SU-DHL-6 (cell line): ENCODE measurements at regions not wholly inside any gene's neighbourhood (a gene's known extent, or its start where the extent isn't known, plus 50 kb on each side); places are given as distances from the start of the nearest gene placed in this dataset.

Experiments
- H2AFZ ChIP-seq: fragments of 200-600 bp; sonication (generic); 2 replicates; pipeline ENCODE4 v1.6.1; 2014; ENCODE audit warnings: low read depth, mild to moderate bottlenecking, moderate library complexity, mixed read lengths, antibody characterized with exemption, low read length; ENCODE audit not compliant: severe bottlenecking
- H3F3A ChIP-seq: fragments of 200-600 bp; shearing (Covaris generic); 2 replicates; pipeline ENCODE4 v1.6.0; 2016; ENCODE audit warnings: antibody characterized with exemption, mild to moderate bottlenecking; ENCODE audit not compliant: insufficient read depth
- H3K27ac ChIP-seq: fragments of 200-600 bp; sonication (generic); 2 replicates; pipeline ENCODE4 v1.5.1; 2016; ENCODE audit warnings: low read depth, mild to moderate bottlenecking, low read length, moderate library complexity, mixed read lengths
- H3K27me3 ChIP-seq: fragments of 200-600 bp; sonication (generic), shearing (Covaris generic); 2 replicates; pipeline ENCODE4 v1.6.0; 2014; ENCODE audit warnings: mild to moderate bottlenecking, low read length
- H3K36me3 ChIP-seq: fragments of 200-600 bp; sonication (generic); 2 replicates; pipeline ENCODE4 v1.6.1; 2014; ENCODE audit warnings: mild to moderate bottlenecking, low read length, mixed read lengths
- H3K4me2 ChIP-seq: fragments of 300-600, 200-600 bp; shearing (Covaris generic), sonication (generic); 2 replicates; pipeline ENCODE4 v1.6.0; 2014; ENCODE audit warnings: low read length, low read depth, mild to moderate bottlenecking; ENCODE audit not compliant: poor library complexity, severe bottlenecking
- H3K4me3 ChIP-seq: fragments of 200-600 bp; sonication (generic); 2 replicates; pipeline ENCODE4 v1.5.1; 2014; ENCODE audit warnings: antibody characterized with exemption, low read length, mild to moderate bottlenecking, mixed read lengths; ENCODE audit not compliant: insufficient read depth, poor library complexity, severe bottlenecking
- H3K79me2 ChIP-seq: fragments of 200-600 bp; sonication (generic); 2 replicates; pipeline ENCODE4 v1.6.1; 2014; ENCODE audit warnings: mild to moderate bottlenecking, low read length, moderate library complexity; ENCODE audit not compliant: insufficient read depth
- H3K9ac ChIP-seq: fragments of 200-600 bp; sonication (generic); 2 replicates; pipeline ENCODE4 v1.7.0; 2014; ENCODE audit warnings: mild to moderate bottlenecking, low read length
- H3K9me2 ChIP-seq: fragments of 200-600 bp; sonication (generic); replicated peaks from 2 replicates; pipeline ENCODE4 v1.6.1; 2014; ENCODE audit warnings: low read length; ENCODE audit not compliant: insufficient read depth
- H3K9me3 ChIP-seq: fragments of 200-600 bp; sonication (generic); 2 replicates; pipeline ENCODE4 v1.6.1; 2014; ENCODE audit warnings: low read length, mixed read lengths; ENCODE audit not compliant: insufficient read depth
- H4K20me1 ChIP-seq: fragments of 200-600 bp; sonication (generic); 2 replicates; pipeline ENCODE4 v1.6.1; 2014; ENCODE audit warnings: low read depth, mild to moderate bottlenecking, antibody characterized with exemption, low read length, moderate library complexity, mixed read lengths
- CTCF ChIP-seq: fragments of 200-600 bp; sonication (generic); IDR thresholded peaks from one replicate; pipeline ENCODE4 v1.5.1; 2017; ENCODE audit warnings: antibody characterized with exemption, mild to moderate bottlenecking, low read length, moderate library complexity; ENCODE audit not compliant: insufficient read depth, poor library complexity, severe bottlenecking
- EZH2phosphoT487 ChIP-seq: fragments of 200-600 bp; sonication (generic), shearing (Covaris generic); conservative IDR thresholded peaks from 2 replicates; pipeline ENCODE4 v1.6.1; 2018; ENCODE audit warnings: mild to moderate bottlenecking, antibody characterized with exemption, low read length, moderate library complexity, mixed read lengths

DNA sequence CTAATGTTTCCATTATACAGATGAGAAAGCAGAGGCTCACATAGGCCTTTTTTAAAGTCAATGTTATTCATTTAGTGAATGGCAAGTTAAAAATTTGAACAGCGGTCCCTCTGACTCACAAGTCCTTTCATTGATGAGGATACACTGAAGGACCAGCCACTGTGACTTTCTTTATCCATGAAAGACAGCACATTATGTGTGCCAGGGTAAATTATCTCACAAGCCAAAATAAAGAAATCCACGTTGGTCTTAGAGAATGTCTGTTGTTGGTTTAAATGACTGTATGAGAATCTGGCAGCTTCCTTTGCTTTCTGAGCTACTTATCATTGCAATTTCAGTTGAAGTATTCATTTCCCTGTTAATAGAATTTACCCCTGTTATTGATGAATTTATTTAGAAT lies 485.1 kb downstream of the TBL1XR1 start:
- Histone ChIP-seq H3K36me3 (no peaks in the 10 kb centered on the region), H3K27me3 (no peaks in the 10 kb centered on the region), H3K9ac (no peak overlapping the region), H2AFZ (no peak overlapping the region), H3K79me2 (no peaks in the 10 kb centered on the region), H4K20me1 (no peaks in the 10 kb centered on the region), H3K4me2 (no peak overlapping the region), H3K9me2 (no peaks in the 10 kb centered on the region), H3K27ac (no peak overlapping the region), H3K4me3 (no peak overlapping the region), H3K9me3 (no peaks in the 10 kb centered on the region), H3F3A (no peaks in the 10 kb centered on the region)
- TF ChIP-seq CTCF, result no peak
- no peak for TF ChIP-seq EZH2phosphoT487

DNA sequence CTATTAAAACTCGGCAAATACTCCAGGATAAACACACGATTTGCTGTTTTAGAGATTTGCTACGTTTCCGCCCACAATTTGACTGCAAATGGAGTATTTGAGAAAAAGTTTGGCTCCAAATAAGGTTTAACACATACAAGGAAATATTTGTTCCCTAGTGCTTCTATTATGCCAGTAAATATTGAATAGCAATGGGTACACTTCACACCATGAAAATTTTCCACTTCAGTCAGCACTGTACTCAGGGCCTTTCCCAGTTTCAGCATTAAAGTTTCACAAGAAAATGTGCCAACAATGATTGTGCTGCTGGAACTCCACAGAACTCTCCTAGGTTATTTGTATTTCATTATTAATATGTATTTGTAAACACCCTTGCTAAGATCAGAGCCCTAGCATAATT lies 498.0 kb downstream of the TBL1XR1 start:
- TF ChIP-seq EZH2phosphoT487 (no peak), CTCF (no peak)
- no peak overlapping the region for H3K4me2 ChIP-seq

DNA sequence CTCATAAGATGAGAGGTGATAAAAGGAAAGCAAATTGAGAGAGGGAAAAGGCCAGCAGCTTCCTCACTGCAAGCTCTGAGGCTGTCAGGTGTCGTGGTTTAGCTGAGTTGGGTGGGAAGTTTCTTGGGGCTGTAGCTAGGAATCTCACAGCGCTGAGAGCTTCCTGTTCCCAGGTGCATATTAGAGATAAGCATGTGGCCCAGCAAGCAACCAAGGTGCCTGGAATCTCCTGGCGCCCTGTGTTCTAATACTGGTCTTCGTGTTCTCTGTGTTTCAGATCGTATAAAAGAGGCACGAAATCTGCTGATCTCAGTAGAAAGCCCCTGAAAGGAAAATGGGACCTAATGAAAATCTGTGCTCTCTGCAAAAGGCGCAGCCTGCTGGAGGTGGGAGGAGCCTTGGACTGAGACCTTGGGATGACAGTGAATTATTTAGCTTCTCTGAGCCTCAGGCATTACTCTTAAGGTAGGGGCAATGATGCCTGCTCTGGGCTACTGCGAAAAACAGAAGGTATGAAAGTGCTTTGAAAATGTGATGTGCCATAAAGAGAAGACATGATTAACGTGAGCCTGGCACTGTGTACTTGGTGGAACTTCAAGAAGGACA lies 499.9 kb downstream of the TBL1XR1 start:
- Histone ChIP-seq H3K9me2 (no peaks in the 10 kb centered on the region), H3F3A (no peaks in the 10 kb centered on the region), H4K20me1 (no peaks in the 10 kb centered on the region), H3K4me2 (no peak overlapping the region), H2AFZ (no peak overlapping the region), H3K36me3 (no peaks in the 10 kb centered on the region), H3K27ac (no peak overlapping the region), H3K9ac (no peak overlapping the region), H3K27me3 (no peaks in the 10 kb centered on the region), H3K4me3 (no peak overlapping the region), H3K79me2 (no peaks in the 10 kb centered on the region), H3K9me3 (no peaks in the 10 kb centered on the region)
- TF ChIP-seq CTCF (no peak), EZH2phosphoT487 (no peak)

More for the DNA sequence above, 498.0 kb downstream of the TBL1XR1 start:
- H3K36me3 ChIP-seq, result no peaks in the 10 kb centered on the region
- H3K27ac ChIP-seq, result no peak overlapping the region
- no peak overlapping the region for H2AFZ ChIP-seq
- no peaks in the 10 kb centered on the region for H3K9me3 ChIP-seq
- H3K79me2 ChIP-seq, result no peaks in the 10 kb centered on the region
- no peak overlapping the region for H3K4me3 ChIP-seq
- H3K9me2 ChIP-seq, result no peaks in the 10 kb centered on the region
- H3F3A ChIP-seq, result no peaks in the 10 kb centered on the region
- H3K9ac ChIP-seq, result no peak overlapping the region
- no peaks in the 10 kb centered on the region for H3K27me3 ChIP-seq
- H4K20me1 ChIP-seq, result no peaks in the 10 kb centered on the region
